Testis (tissue), 2 donors: ENCODE measurements at regions not wholly inside any gene's neighbourhood (a gene's known extent, or its start where the extent isn't known, plus 50 kb on each side); places are given as distances from the start of the nearest gene placed in this dataset.

Experiments used
- DNase-seq: peaks from one replicate; pipeline ENCODE4 v3.0.0-alpha.2; 2019
- H3K27ac ChIP-seq, 2 donors: fragments of 200-600 bp; sonication (generic); one replicate each; pipeline ENCODE4 v1.5.1; 2019
- H3K27me3 ChIP-seq: fragments of 200-600 bp; sonication (generic); one replicate; pipeline ENCODE4 v1.5.1; 2019
- H3K36me3 ChIP-seq: fragments of 200-600 bp; sonication (generic); one replicate; pipeline ENCODE4 v1.5.1; 2017; ENCODE audit warnings: low read depth; ENCODE audit errors: missing control alignments
- H3K4me1 ChIP-seq: fragments of 200-600 bp; sonication (generic); one replicate; pipeline ENCODE4 v1.5.1; 2019
- H3K4me3 ChIP-seq, 2 donors: fragments of 200-600 bp; sonication (generic); one replicate each; pipeline ENCODE4 v1.5.1; 2017 to 2019
- H3K9me3 ChIP-seq: fragments of 200-600 bp; sonication (generic); one replicate; pipeline ENCODE4 v1.5.1; 2017
- CTCF ChIP-seq, 3 experiments: fragments of 450-650 bp in 2 of 3; fragments of 200-600 bp in 1 of 3; sonication (generic) in 1 of 3; IDR thresholded peaks; one replicate each; pipeline ENCODE4 v1.5.1; 2016 to 2019; ENCODE audit warnings: antibody characterized with exemption in 3 of 3, mild to moderate bottlenecking in 2 of 3, moderate library complexity in 1 of 3
- POLR2A ChIP-seq: fragments of 450-650 bp; IDR thresholded peaks from one replicate; pipeline ENCODE4 v1.6.1; 2017; ENCODE audit warnings: antibody characterized with exemption, mild to moderate bottlenecking, moderate library complexity
- WGBS, 2 donors: methylation state at CpG; one replicate each; pipeline ENCODE4 v1.1.5; 2018; 5-methylcytosine and 5-hydroxymethylcytosine counted together
- intact Hi-C: fragments of 100-400 bp; cut with DNase I; formaldehyde crosslinking; loops from one replicate; pipeline ENCODE4 v1.15.1; 2023; ENCODE audit warnings: low total_unique reads

DNA sequence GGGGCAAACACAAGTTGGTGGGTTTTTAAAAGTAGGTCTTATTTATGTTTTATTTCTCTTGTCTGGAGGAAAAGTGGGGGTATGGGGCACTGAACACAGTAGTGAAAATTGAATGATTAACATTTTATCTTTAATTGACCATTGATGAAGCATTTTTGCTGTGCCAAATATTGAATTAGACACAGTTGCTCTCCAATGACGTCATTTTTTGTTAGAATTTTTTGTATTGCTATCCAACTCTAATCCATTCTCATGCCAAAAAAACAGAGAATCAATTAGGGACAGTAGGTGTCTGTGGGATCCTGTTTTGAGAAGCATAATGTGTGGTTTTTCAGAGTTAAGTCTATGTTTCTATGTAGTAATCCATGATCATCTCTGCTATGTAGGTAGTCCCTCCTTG lies 1032.8 kb downstream of the STPG2 start:
- H3K36me3 ChIP-seq = no peaks in the 10 kb centered on the region
- TF ChIP-seq CTCF (IDR thresholded peaks at IDR 0.05) (no peak), POLR2A (no peak)
- intact Hi-C loops = no loop called here
- no peak overlapping the region for H3K27ac ChIP-seq
- DNase-seq = no peak
- no peaks in the 10 kb centered on the region for H3K4me1 ChIP-seq
- 61 to 67% methylated on average over 1 of the region's 1 CpG for WGBS, 2 donors
- H3K9me3 ChIP-seq = no peaks in the 10 kb centered on the region
- H3K4me3 ChIP-seq = no peak overlapping the region
- no peaks in the 10 kb centered on the region for H3K27me3 ChIP-seq

GRCh38 chr4:97116511-97116910 lies 1026.8 kb downstream of the STPG2 start:
- Histone ChIP-seq H3K27ac (no peak overlapping the region), H3K4me3 (no peak overlapping the region), H3K27me3 (no peaks in the 10 kb centered on the region), H3K9me3 (no peaks in the 10 kb centered on the region), H3K36me3 (no peaks in the 10 kb centered on the region), H3K4me1 (no peaks in the 10 kb centered on the region)
- TF ChIP-seq POLR2A = no peak
- no peak for TF ChIP-seq CTCF (IDR thresholded peaks at IDR 0.05)
- intact Hi-C loops = no loop called here
- DNase-seq = no peak
- 74 to 77% methylated on average over 2 of the region's 2 CpGs for WGBS, 2 donors

DNA sequence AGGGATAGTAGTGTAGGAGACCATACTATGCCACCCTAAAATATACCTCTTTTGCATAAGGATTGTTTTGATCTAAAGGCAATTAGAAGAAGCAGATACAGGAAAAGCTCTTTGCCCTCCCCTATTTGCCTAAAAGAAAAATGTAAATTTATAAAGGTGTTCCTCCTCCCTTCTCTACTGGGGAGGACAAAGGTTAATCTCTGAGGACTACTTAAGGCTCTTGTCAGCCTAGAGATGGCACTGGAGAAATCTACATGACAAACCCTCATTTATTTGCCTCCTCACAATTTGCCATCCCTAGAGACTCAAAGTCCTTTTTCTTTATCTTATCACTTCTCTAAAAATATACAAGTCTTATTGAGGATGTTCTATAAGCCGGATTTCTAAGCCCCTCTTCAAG lies 1021.8 kb downstream of the STPG2 start:
- intact Hi-C loops = no loop called here
- H3K36me3 ChIP-seq = no peaks in the 10 kb centered on the region
- WGBS, 2 donors = 51 to 74% methylated on average over 1 of the region's 1 CpG
- no peak overlapping the region for H3K27ac ChIP-seq
- H3K4me1 ChIP-seq = no peaks in the 10 kb centered on the region
- H3K27me3 ChIP-seq = no peaks in the 10 kb centered on the region
- DNase-seq = no peak
- no peaks in the 10 kb centered on the region for H3K9me3 ChIP-seq
- no peak overlapping the region for H3K4me3 ChIP-seq
- TF ChIP-seq CTCF (IDR thresholded peaks at IDR 0.05) = no peak
- TF ChIP-seq POLR2A = no peak

GRCh38 chr4:97123573-97123972 lies 1019.7 kb downstream of the STPG2 start:
- no peaks in the 10 kb centered on the region for H3K4me1 ChIP-seq
- no peaks in the 10 kb centered on the region for H3K9me3 ChIP-seq
- intact Hi-C loops = no loop called here
- no peaks in the 10 kb centered on the region for H3K36me3 ChIP-seq
- TF ChIP-seq CTCF (IDR thresholded peaks at IDR 0.05) (no peak), POLR2A (no peak)
- no peaks in the 10 kb centered on the region for H3K27me3 ChIP-seq
- WGBS, 2 donors = 89 to 91% methylated on average over 4 of the region's 4 CpGs
- no peak overlapping the region for H3K27ac ChIP-seq
- DNase-seq = no peak
- no peak overlapping the region for H3K4me3 ChIP-seq

- H3K9me3 ChIP-seq = no peaks in the 10 kb centered on the region
- no peak overlapping the region for H3K27ac ChIP-seq
- H3K36me3 ChIP-seq = no peaks in the 10 kb centered on the region
- H3K27me3 ChIP-seq = no peaks in the 10 kb centered on the region
- WGBS, 2 donors = 61 to 66% methylated on average over 3 of the region's 3 CpGs
- no peak overlapping the region for H3K4me3 ChIP-seq
- H3K4me1 ChIP-seq = no peaks in the 10 kb centered on the region
- intact Hi-C loops = no loop called here
- no peak for TF ChIP-seq POLR2A
- no peak for TF ChIP-seq CTCF (IDR thresholded peaks at IDR 0.05)
- no peak for DNase-seq
These were observed 1010.8 kb downstream of the STPG2 start for GRCh38 chr4:97132435-97132834.
